Right atrium auricular region (tissue), 2 donors: ENCODE measurements at regions not wholly inside any gene's neighbourhood (a gene's known extent, or its start where the extent isn't known, plus 50 kb on each side); places are given as distances from the start of the nearest gene placed in this dataset.
"Not testable (repeated sequence)": the region's sequence is repeated elsewhere in the genome, so short reads cannot be mapped to it uniquely, and the experiment has no call there.

Source experiments
- DNase-seq: peaks from one replicate; pipeline ENCODE4 v3.0.0-alpha.2; 2019; ENCODE audit warnings: low spot score
- H3K27ac ChIP-seq, 2 donors: fragments of 200-600 bp; sonication (generic); 1 replicate in 1 of 2; 2 replicates in 1 of 2; pipeline ENCODE4 v1.5.1; 2016 to 2019
- H3K27me3 ChIP-seq, 2 donors: fragments of 200-600 bp; sonication (generic); one replicate each; pipeline versions ENCODE4 v1.5.1 to v1.6.0; 2017 to 2019
- H3K36me3 ChIP-seq: fragments of 200-600 bp; sonication (generic); one replicate; pipeline ENCODE4 v1.5.1; 2016
- H3K4me1 ChIP-seq, 2 donors: fragments of 200-600 bp; sonication (generic); one replicate each; pipeline versions ENCODE4 v1.5.1 to v1.6.0; 2017 to 2019
- H3K4me3 ChIP-seq, 2 donors: fragments of 200-600 bp; sonication (generic); 1 replicate in 1 of 2; 2 replicates in 1 of 2; pipeline ENCODE4 v1.5.1; 2017 to 2019; ENCODE audit warnings: mild to moderate bottlenecking in 1 of 2, moderate library complexity in 1 of 2
- H3K9me3 ChIP-seq, 2 donors: fragments of 200-600 bp; sonication (generic); one replicate each; pipeline ENCODE4 v1.5.1; 2019
- CTCF ChIP-seq, 2 donors: fragments of 200-600 bp; sonication (generic); IDR thresholded peaks; one replicate each; pipeline ENCODE4 v1.5.1; 2019; ENCODE audit warnings: antibody characterized with exemption in 2 of 2

DNA sequence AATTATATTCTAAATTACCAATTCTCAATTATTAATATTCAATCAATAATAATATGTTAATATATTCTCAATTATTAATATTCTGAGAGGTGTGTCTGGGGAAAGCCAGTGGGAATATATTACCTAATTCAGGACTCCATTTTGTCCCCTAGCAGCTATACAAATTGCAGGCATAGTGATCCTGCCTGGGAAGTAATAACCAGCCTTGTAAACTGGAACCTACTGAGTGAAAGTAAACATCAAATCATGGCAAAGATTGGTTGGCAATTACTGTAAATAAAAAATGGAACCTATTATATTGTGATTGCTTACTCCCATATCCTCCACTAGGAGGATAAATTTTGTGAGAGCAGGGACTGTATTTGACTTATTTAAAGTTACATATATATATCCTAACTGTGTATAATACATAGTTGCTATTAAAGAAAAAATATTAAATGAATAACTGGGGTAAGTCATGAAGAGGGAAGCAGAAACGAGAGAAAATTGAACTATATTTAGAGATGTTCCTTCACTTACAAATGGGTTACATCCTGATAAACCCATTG is 150.5 kb upstream of the ELL2 start:
- DNase-seq = no peak
- no peak overlapping the region for H3K27ac ChIP-seq
- H3K27me3 ChIP-seq = no peaks in the 10 kb centered on the region
- no peaks in the 10 kb centered on the region for H3K4me1 ChIP-seq
- no peak for TF ChIP-seq CTCF (IDR thresholded peaks at IDR 0.05)
- H3K4me3 ChIP-seq = no peak overlapping the region
- no peaks in the 10 kb centered on the region for H3K36me3 ChIP-seq
- H3K9me3 ChIP-seq = no peaks in the 10 kb centered on the region

DNA sequence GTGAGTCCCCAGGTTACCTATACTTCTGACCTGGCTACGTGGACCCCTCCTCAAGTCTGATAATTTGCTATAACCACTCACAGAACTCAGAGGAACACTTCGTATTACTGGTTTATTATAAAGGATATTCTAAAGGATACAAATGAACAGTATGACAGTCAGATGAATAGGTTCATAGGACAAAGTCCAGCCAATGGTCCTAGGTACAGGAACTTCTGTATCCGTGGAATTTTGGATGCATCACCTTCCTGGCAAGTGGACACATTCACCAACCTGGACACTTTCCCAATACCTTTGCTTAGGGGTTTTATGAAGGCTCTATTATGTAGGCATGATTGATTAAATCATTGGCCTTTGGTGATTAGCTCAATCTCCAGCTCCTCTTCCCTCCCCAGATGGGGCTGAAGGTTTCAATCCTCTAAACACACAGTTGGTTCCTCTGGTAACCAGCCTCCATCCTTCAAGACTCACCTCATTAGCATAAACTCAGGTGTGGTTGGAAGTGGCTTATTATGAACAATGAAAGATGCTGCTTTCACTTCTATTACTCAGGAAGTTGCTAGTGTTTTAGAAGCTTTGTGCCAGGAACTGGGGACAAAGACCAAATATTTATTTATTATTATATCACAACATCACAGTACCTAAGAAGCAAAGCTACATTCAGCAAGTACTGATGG is 149.6 kb upstream of the ELL2 start:
- DNase-seq = no peak

DNA sequence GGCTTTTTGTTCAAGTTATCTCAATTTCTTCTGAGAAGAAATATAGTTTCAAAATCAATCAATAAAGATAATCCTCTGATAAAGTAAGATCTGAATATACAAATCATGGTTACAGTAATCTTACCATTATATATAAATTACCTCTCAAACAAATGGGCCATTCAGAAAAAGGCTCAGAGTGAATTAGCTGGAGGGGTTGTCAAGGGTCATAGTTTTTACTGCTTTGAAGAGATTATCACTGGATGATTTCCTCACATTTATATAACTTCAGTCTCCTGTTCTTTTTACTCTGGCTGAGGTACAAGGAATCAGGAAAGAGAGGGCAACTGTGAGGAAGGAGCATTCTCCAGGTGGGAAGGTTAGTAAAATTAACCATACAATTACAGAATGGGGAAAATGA is 148.6 kb upstream of the ELL2 start:
- DNase-seq = no peak
- Histone ChIP-seq H3K36me3 (no peaks in the 10 kb centered on the region), H3K9me3 (no peaks in the 10 kb centered on the region), H3K27ac (no peak overlapping the region), H3K27me3 (no peaks in the 10 kb centered on the region), H3K4me3 (no peak overlapping the region), H3K4me1 (no peaks in the 10 kb centered on the region)
- no peak for TF ChIP-seq CTCF (IDR thresholded peaks at IDR 0.05)

More for the DNA sequence above, 149.6 kb upstream of the ELL2 start:
- H3K27ac ChIP-seq = no peak overlapping the region
- H3K4me3 ChIP-seq = no peak overlapping the region
- no peaks in the 10 kb centered on the region for H3K27me3 ChIP-seq
- TF ChIP-seq CTCF (IDR thresholded peaks at IDR 0.05) = no peak
- no peaks in the 10 kb centered on the region for H3K4me1 ChIP-seq
- no peaks in the 10 kb centered on the region for H3K9me3 ChIP-seq
- H3K36me3 ChIP-seq = no peaks in the 10 kb centered on the region

GRCh38 chr5:96108629-96109028 is 147.0 kb upstream of the ELL2 start:
- H3K27ac ChIP-seq, H3K4me3 ChIP-seq, H3K27me3 ChIP-seq, H3K9me3 ChIP-seq, DNase-seq, H3K4me1 ChIP-seq, H3K36me3 ChIP-seq: not testable (repeated sequence)

DNA sequence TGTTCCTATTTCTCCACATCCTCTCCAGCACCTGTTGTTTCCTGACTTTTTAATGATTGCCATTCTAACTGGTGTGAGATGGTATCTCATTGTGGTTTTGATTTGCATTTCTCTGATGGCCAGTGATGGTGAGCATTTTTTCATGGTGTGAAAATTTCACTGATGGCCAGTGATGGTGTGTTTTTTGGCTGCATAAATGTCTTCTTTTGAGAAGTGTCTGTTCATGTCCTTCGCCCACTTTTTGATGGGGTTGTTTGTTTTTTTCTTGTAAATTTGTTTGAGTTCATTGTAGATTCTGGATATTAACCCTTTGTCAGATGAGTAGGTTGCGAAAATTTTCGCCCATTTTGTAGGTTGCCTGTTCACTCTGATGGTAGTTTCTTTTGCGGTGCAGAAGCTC is 142.2 kb upstream of the ELL2 start:
- H3K27ac ChIP-seq, H3K36me3 ChIP-seq, DNase-seq, H3K9me3 ChIP-seq, H3K4me3 ChIP-seq, H3K27me3 ChIP-seq, H3K4me1 ChIP-seq: not testable (repeated sequence)

- DNase-seq = no peak
- H3K9me3 ChIP-seq = peaks cover 0 to 8% of the 10 kb centered on the region in 2 donors
- no peak for TF ChIP-seq CTCF (IDR thresholded peaks at IDR 0.05)
- H3K4me1 ChIP-seq = no peaks in the 10 kb centered on the region
- no peaks in the 10 kb centered on the region for H3K27me3 ChIP-seq
- H3K4me3 ChIP-seq = no peak overlapping the region
- no peaks in the 10 kb centered on the region for H3K36me3 ChIP-seq
- no peak overlapping the region for H3K27ac ChIP-seq
Observed at GRCh38 chr5:96101358-96102089, 139.9 kb upstream of the ELL2 start.

- H3K9me3 ChIP-seq, DNase-seq, H3K4me3 ChIP-seq, H3K27me3 ChIP-seq, H3K4me1 ChIP-seq, H3K27ac ChIP-seq, H3K36me3 ChIP-seq: not testable (repeated sequence)
Observed at GRCh38 chr5:96097488-96097887, 135.8 kb upstream of the ELL2 start.
